GM12878 (cell line): ENCODE measurements at regions not wholly inside any gene's neighbourhood (a gene's known extent, or its start where the extent isn't known, plus 50 kb on each side); places are given as distances from the start of the nearest gene placed in this dataset.

ENCODE experiments used
- ATAC-seq: fragments of 200-7000 bp; cut with Tn5 transposase; 3 replicates; pipeline ENCODE4 v1.9.1; 2020; ENCODE audit warnings: mild to moderate bottlenecking, moderate library complexity
- BruUV-seq: library from RNA; stranded (reverse); fragments of 400-500 nt; replicated peaks from 2 replicates; lab custom pipeline; 2021; lab: Mats Ljungman, UMichigan
- CTCF ChIA-PET: fragments of 300-600 bp; sonication (Branson Sonifier 250); formaldehyde crosslinking; extraction: SDS; loops from one replicate; lab custom pipeline; 2021; ENCODE audit warnings: inconsistent platforms; lab: Yijun Ruan, JAX
- POLR2A ChIA-PET: fragments of 350-600 bp; formaldehyde crosslinking; extraction: SDS; loops from one replicate; lab custom pipeline; 2021; ENCODE audit warnings: inconsistent platforms; lab: Charles Lee
- RAD21 ChIA-PET: fragments of 300-600 bp; sonication (Branson Sonifier 250); formaldehyde crosslinking; loops from one replicate; lab custom pipeline; 2023; ENCODE audit warnings: antibody characterized with exemption; ENCODE audit not compliant: unreplicated experiment; lab: Charles Lee
- SMC1A ChIA-PET: fragments of 300-600 bp; sonication (Branson Sonifier 250); formaldehyde crosslinking; loops from one replicate; lab custom pipeline; 2023; ENCODE audit not compliant: unreplicated experiment, uncharacterized antibody; lab: Charles Lee
- DNase-seq: peaks from one replicate; pipeline ENCODE4 v3.0.0-alpha.2; 2011; ENCODE audit warnings: low read depth, low spot score
- FAIRE-seq: peaks from 3 replicates; lab custom pipeline; 2011; peaks lifted over from hg19 to GRCh38; lab: Jason Lieb, UNC
- H2AFZ ChIP-seq: 2 replicates; pipeline ENCODE4 v1.6.0; 2011; ENCODE audit warnings: low read depth, low read length, control low read depth; ENCODE audit not compliant: control insufficient read depth
- H3K27ac ChIP-seq: 2 replicates; pipeline ENCODE4 v1.5.1; 2011; ENCODE audit warnings: control low read depth; ENCODE audit not compliant: control insufficient read depth, insufficient read depth
- H3K27me3 ChIP-seq, 2 experiments: replicated peaks in 1 of 2; 2 replicates each; pipeline versions ENCODE4 v1.6.0 to v1.6.1; 2011; ENCODE audit warnings: low read length in 1 of 2; ENCODE audit not compliant: control insufficient read depth in 2 of 2, insufficient read depth in 2 of 2
- H3K36me3 ChIP-seq, 2 experiments: 2 replicates each; pipeline ENCODE4 v1.5.1; 2011; ENCODE audit warnings: low read length in 1 of 2; ENCODE audit not compliant: control insufficient read depth in 2 of 2, insufficient read depth in 2 of 2
- H3K4me1 ChIP-seq: 2 replicates; pipeline ENCODE4 v1.6.1; 2011; ENCODE audit warnings: mild to moderate bottlenecking, low read length, moderate library complexity, mixed read lengths; ENCODE audit not compliant: control insufficient read depth, insufficient read depth
- H3K4me2 ChIP-seq: 2 replicates; pipeline ENCODE4 v1.6.0; 2011; ENCODE audit warnings: control low read depth; ENCODE audit not compliant: control insufficient read depth, insufficient read depth
- H3K4me3 ChIP-seq: fragments of 200-600 bp; sonication (generic); 2 replicates; pipeline ENCODE4 v1.5.1; 2016
- H3K79me2 ChIP-seq: 2 replicates; pipeline ENCODE4 v1.6.0; 2011; ENCODE audit warnings: low read length; ENCODE audit not compliant: control insufficient read depth, insufficient read depth
- H3K9ac ChIP-seq: 2 replicates; pipeline ENCODE4 v1.8.0; 2011; ENCODE audit warnings: low read length, control low read depth, mixed read lengths; ENCODE audit not compliant: control insufficient read depth, insufficient read depth
- H3K9me3 ChIP-seq: replicated peaks from 3 replicates; pipeline ENCODE4 v1.5.1; 2011; ENCODE audit warnings: mild to moderate bottlenecking, low read length; ENCODE audit not compliant: control insufficient read depth, insufficient read depth
- H4K20me1 ChIP-seq: 2 replicates; pipeline ENCODE4 v1.6.0; 2011; ENCODE audit not compliant: control insufficient read depth, insufficient read depth
- CBFB ChIP-seq: IDR thresholded peaks from 2 replicates; pipeline ENCODE4 v1.6.1; 2016; ENCODE audit warnings: antibody characterized with exemption, low read depth
- CEBPB ChIP-seq, 2 experiments: fragments of 150-350 bp in 1 of 2; IDR thresholded peaks; 2 replicates each; pipeline ENCODE4 v1.6.1; 2012 to 2014; ENCODE audit warnings: low read depth in 2 of 2, low read length in 2 of 2, borderline replicate concordance in 1 of 2, inconsistent platforms in 1 of 2
- CREM ChIP-seq: IDR thresholded peaks from 2 replicates; pipeline ENCODE4 v1.6.1; 2014; ENCODE audit warnings: antibody characterized with exemption, low read depth
- FOXK2 ChIP-seq: fragments of 450-650 bp; IDR thresholded peaks from 2 replicates; pipeline ENCODE4 v1.6.1; 2017; ENCODE audit warnings: mild to moderate bottlenecking, moderate library complexity
- GABPA ChIP-seq: IDR thresholded peaks from 2 replicates; pipeline ENCODE4 v1.6.1; 2014; ENCODE audit warnings: antibody characterized with exemption, low read depth, mild to moderate bottlenecking, inconsistent platforms
- HCFC1 ChIP-seq: fragments of 150-350 bp; IDR thresholded peaks from 2 replicates; pipeline ENCODE4 v1.6.1; 2014; ENCODE audit warnings: low read length
- KAT2A ChIP-seq: conservative IDR thresholded peaks from 2 replicates; pipeline ENCODE4 v1.6.1; 2011; ENCODE audit warnings: low read depth, low read length; ENCODE audit not compliant: control insufficient read depth
- YY1 ChIP-seq: IDR thresholded peaks from 2 replicates; pipeline ENCODE4 v1.6.1; 2011; ENCODE audit warnings: low read depth, mild to moderate bottlenecking, low read length
- ZNF217 ChIP-seq: fragments of 450-650 bp; IDR thresholded peaks from 2 replicates; pipeline ENCODE4 v1.6.1; 2017; ENCODE audit warnings: antibody characterized with exemption, mild to moderate bottlenecking
- in situ Hi-C: fragments of 300-500 bp; cut with MboI; formaldehyde crosslinking; loops from 9 replicates; pipeline ENCODE4 v1.14.3; 2018; ENCODE audit warnings: mixed read lengths
- intact Hi-C: fragments of 100-400 bp; cut with micrococcal nuclease; formaldehyde crosslinking; loops from one replicate; pipeline ENCODE4 v1.14.2; 2022; ENCODE audit not compliant: unreplicated experiment
- TF ChIP-seq, protein P1 (sequence below): fragments of 450-650 bp; IDR thresholded peaks from 2 replicates; pipeline ENCODE4 v1.6.1; 2016; ENCODE audit warnings: mild to moderate bottlenecking, moderate library complexity, borderline replicate concordance
- TF ChIP-seq, protein P2 (sequence below): IDR thresholded peaks from 2 replicates; pipeline ENCODE4 v1.6.1; 2012; ENCODE audit warnings: low read depth, low read length, improper control_type of control experiment
- TF ChIP-seq, protein P3 (sequence below): fragments of 150-350 bp; IDR thresholded peaks from 2 replicates; pipeline ENCODE4 v1.6.1; 2016; ENCODE audit warnings: low read depth, low read length
- TF ChIP-seq, protein P4 (sequence below): fragments of 450-650 bp; IDR thresholded peaks from 2 replicates; pipeline ENCODE4 v1.6.1; 2017; ENCODE audit warnings: low read depth, mild to moderate bottlenecking, moderate library complexity
- TF ChIP-seq, protein P5 (sequence below), 3 experiments: IDR thresholded peaks in 2 of 3; conservative IDR thresholded peaks in 1 of 3; 2 replicates each; pipeline ENCODE4 v1.5.1; 2011; ENCODE audit warnings: low read depth in 3 of 3, low read length in 3 of 3, mild to moderate bottlenecking in 3 of 3, control low read depth in 2 of 3, moderate library complexity in 2 of 3, inconsistent platforms in 1 of 3, mixed read lengths in 1 of 3; ENCODE audit not compliant: control insufficient read depth in 2 of 3, insufficient read depth in 1 of 3; ENCODE audit errors: extremely low read depth in 1 of 3

DNA sequence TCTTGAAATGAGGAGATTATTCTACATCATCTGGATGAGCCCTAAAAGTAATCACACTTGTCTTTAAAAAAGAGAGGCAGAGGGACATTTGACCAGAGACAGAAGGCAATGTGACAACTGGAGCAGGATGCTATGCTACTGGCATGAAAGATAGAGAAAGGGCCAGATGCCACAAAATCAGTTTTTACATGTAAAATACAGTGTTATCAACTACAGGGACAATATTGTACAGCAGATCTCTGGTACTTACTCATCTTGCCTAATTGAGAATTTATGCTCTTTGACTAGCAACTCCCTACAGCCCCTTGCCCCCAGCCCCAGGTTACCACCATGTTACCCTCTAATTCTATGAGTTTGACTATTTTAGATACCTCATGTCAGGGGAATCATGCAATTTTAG lies 633.4 kb downstream of the LTN1 start:
- POLR2A ChIA-PET: no interaction called here
- Histone ChIP-seq H2AFZ (no peak overlapping the region), H3K9ac (no peak overlapping the region), H3K9me3 (no peaks in the 10 kb centered on the region), H3K27ac (no peak overlapping the region), H4K20me1 (no peaks in the 10 kb centered on the region), H3K4me1 (no peaks in the 10 kb centered on the region), H3K4me3 (no peak overlapping the region), H3K27me3 (no peaks in the 10 kb centered on the region), H3K36me3 (no peaks in the 10 kb centered on the region), H3K79me2 (no peaks in the 10 kb centered on the region), H3K4me2 (no peak overlapping the region)
- intact Hi-C loops (no loop called here), in situ Hi-C loops (no loop called here)
- DNase-seq (no peak), ATAC-seq (no peak), FAIRE-seq (no peak)
- RAD21 ChIA-PET: no interaction called here
- CTCF ChIA-PET: no interaction called here
- BruUV-seq: no TSS peak
- SMC1A ChIA-PET: no interaction called here
- TF ChIP-seq HCFC1 (no peak), CBFB (no peak), YY1 (no peak), FOXK2 (no peak), GABPA (no peak), KAT2A (no peak), CREM (no peak), ZNF217 (no peak), CEBPB (IDR thresholded peaks at IDR 0.05; ENCODE audit: borderline replicate concordance in 1 of 2, low read depth in 2 of 2, low read length in 2 of 2) (no peak)
- TF ChIP-seq, protein P1, sequence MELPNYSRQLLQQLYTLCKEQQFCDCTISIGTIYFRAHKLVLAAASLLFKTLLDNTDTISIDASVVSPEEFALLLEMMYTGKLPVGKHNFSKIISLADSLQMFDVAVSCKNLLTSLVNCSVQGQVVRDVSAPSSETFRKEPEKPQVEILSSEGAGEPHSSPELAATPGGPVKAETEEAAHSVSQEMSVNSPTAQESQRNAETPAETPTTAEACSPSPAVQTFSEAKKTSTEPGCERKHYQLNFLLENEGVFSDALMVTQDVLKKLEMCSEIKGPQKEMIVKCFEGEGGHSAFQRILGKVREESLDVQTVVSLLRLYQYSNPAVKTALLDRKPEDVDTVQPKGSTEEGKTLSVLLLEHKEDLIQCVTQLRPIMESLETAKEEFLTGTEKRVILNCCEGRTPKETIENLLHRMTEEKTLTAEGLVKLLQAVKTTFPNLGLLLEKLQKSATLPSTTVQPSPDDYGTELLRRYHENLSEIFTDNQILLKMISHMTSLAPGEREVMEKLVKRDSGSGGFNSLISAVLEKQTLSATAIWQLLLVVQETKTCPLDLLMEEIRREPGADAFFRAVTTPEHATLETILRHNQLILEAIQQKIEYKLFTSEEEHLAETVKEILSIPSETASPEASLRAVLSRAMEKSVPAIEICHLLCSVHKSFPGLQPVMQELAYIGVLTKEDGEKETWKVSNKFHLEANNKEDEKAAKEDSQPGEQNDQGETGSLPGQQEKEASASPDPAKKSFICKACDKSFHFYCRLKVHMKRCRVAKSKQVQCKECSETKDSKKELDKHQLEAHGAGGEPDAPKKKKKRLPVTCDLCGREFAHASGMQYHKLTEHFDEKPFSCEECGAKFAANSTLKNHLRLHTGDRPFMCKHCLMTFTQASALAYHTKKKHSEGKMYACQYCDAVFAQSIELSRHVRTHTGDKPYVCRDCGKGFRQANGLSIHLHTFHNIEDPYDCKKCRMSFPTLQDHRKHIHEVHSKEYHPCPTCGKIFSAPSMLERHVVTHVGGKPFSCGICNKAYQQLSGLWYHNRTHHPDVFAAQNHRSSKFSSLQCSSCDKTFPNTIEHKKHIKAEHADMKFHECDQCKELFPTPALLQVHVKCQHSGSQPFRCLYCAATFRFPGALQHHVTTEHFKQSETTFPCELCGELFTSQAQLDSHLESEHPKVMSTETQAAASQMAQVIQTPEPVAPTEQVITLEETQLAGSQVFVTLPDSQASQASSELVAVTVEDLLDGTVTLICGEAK: no peak
- TF ChIP-seq, protein P2, sequence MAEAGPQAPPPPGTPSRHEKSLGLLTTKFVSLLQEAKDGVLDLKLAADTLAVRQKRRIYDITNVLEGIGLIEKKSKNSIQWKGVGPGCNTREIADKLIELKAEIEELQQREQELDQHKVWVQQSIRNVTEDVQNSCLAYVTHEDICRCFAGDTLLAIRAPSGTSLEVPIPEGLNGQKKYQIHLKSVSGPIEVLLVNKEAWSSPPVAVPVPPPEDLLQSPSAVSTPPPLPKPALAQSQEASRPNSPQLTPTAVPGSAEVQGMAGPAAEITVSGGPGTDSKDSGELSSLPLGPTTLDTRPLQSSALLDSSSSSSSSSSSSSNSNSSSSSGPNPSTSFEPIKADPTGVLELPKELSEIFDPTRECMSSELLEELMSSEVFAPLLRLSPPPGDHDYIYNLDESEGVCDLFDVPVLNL: no peak
- TF ChIP-seq, protein P3, sequence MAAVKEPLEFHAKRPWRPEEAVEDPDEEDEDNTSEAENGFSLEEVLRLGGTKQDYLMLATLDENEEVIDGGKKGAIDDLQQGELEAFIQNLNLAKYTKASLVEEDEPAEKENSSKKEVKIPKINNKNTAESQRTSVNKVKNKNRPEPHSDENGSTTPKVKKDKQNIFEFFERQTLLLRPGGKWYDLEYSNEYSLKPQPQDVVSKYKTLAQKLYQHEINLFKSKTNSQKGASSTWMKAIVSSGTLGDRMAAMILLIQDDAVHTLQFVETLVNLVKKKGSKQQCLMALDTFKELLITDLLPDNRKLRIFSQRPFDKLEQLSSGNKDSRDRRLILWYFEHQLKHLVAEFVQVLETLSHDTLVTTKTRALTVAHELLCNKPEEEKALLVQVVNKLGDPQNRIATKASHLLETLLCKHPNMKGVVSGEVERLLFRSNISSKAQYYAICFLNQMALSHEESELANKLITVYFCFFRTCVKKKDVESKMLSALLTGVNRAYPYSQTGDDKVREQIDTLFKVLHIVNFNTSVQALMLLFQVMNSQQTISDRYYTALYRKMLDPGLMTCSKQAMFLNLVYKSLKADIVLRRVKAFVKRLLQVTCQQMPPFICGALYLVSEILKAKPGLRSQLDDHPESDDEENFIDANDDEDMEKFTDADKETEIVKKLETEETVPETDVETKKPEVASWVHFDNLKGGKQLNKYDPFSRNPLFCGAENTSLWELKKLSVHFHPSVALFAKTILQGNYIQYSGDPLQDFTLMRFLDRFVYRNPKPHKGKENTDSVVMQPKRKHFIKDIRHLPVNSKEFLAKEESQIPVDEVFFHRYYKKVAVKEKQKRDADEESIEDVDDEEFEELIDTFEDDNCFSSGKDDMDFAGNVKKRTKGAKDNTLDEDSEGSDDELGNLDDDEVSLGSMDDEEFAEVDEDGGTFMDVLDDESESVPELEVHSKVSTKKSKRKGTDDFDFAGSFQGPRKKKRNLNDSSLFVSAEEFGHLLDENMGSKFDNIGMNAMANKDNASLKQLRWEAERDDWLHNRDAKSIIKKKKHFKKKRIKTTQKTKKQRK: no peak
- TF ChIP-seq, protein P4, sequence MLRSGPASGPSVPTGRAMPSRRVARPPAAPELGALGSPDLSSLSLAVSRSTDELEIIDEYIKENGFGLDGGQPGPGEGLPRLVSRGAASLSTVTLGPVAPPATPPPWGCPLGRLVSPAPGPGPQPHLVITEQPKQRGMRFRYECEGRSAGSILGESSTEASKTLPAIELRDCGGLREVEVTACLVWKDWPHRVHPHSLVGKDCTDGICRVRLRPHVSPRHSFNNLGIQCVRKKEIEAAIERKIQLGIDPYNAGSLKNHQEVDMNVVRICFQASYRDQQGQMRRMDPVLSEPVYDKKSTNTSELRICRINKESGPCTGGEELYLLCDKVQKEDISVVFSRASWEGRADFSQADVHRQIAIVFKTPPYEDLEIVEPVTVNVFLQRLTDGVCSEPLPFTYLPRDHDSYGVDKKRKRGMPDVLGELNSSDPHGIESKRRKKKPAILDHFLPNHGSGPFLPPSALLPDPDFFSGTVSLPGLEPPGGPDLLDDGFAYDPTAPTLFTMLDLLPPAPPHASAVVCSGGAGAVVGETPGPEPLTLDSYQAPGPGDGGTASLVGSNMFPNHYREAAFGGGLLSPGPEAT: no peak
- TF ChIP-seq, protein P5, sequence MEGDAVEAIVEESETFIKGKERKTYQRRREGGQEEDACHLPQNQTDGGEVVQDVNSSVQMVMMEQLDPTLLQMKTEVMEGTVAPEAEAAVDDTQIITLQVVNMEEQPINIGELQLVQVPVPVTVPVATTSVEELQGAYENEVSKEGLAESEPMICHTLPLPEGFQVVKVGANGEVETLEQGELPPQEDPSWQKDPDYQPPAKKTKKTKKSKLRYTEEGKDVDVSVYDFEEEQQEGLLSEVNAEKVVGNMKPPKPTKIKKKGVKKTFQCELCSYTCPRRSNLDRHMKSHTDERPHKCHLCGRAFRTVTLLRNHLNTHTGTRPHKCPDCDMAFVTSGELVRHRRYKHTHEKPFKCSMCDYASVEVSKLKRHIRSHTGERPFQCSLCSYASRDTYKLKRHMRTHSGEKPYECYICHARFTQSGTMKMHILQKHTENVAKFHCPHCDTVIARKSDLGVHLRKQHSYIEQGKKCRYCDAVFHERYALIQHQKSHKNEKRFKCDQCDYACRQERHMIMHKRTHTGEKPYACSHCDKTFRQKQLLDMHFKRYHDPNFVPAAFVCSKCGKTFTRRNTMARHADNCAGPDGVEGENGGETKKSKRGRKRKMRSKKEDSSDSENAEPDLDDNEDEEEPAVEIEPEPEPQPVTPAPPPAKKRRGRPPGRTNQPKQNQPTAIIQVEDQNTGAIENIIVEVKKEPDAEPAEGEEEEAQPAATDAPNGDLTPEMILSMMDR (IDR thresholded peaks at IDR 0.05 in 2 of 3, conservative IDR thresholded peaks at IDR 0.05 in 1 of 3; ENCODE audit: control insufficient read depth in 2 of 3, extremely low read depth in 1 of 3, insufficient read depth in 1 of 3, low read depth in 3 of 3, low read length in 3 of 3): no peak
